Colonic mucosa (tissue), 4 donors: ENCODE measurements at regions not wholly inside any gene's neighbourhood (a gene's known extent, or its start where the extent isn't known, plus 50 kb on each side); places are given as distances from the start of the nearest gene placed in this dataset.
"Not testable (repeated sequence)": the region's sequence is repeated elsewhere in the genome, so short reads cannot be mapped to it uniquely, and the experiment has no call there.

Experiments used
- DNase-seq: peaks from one replicate; pipeline ENCODE4 v3.0.0-alpha.2; 2020
- H3K27ac ChIP-seq: fragments of 200-600 bp; one replicate; pipeline ENCODE4 v1.8.0; 2021
- H3K27me3 ChIP-seq: fragments of 200-600 bp; one replicate; pipeline ENCODE4 v1.8.0; 2021
- H3K36me3 ChIP-seq: fragments of 200-600 bp; one replicate; pipeline ENCODE4 v1.8.0; 2021
- H3K4me1 ChIP-seq: fragments of 200-600 bp; one replicate; pipeline ENCODE4 v1.8.0; 2021; ENCODE audit warnings: mild to moderate bottlenecking
- H3K4me3 ChIP-seq: fragments of 200-600 bp; one replicate; pipeline ENCODE4 v1.8.0; 2021
- H3K9ac ChIP-seq, 2 donors: one replicate each; pipeline ENCODE4 v1.7.0; 2013; ENCODE audit warnings: control low read depth in 2 of 2, low read depth in 2 of 2, low read length in 2 of 2
- H3K9me3 ChIP-seq: fragments of 200-600 bp; one replicate; pipeline ENCODE4 v1.8.0; 2021
- intact Hi-C: fragments of 100-400 bp; cut with DNase I; formaldehyde crosslinking; loops from one replicate; pipeline ENCODE4 v1.14.1; 2022
- TF ChIP-seq, protein P1 (sequence below): fragments of 200-600 bp; IDR thresholded peaks from one replicate; pipeline ENCODE4 v1.8.0; 2022; ENCODE audit warnings: antibody characterized with exemption, mild to moderate bottlenecking
- donor health status: healthy.
- donor health status: DM: no; HTN: no; CAD: no.
- donor health status: DM: no; HTN: no; CAD: no.

DNA sequence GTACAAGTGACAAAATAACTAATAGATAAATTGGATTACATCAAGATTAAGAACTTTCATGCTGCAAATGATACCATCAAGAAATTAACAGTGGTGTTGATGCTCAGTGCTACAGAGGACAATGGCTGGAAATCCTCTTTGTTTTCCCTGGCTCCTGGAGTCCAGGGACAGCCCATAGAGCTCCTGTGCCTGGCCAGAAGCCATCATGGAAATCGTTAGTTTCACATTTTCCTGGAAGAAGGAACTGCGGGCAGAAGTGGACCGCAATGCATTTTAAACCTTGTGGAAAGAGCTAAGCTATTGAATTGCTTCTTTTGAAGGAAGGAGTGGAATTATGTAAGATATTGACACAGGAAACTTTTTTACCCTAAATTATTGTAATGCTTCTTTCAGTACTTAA is 276.0 kb downstream of the GJA1 start:
- intact Hi-C loops: no loop called here
- no peak for DNase-seq

DNA sequence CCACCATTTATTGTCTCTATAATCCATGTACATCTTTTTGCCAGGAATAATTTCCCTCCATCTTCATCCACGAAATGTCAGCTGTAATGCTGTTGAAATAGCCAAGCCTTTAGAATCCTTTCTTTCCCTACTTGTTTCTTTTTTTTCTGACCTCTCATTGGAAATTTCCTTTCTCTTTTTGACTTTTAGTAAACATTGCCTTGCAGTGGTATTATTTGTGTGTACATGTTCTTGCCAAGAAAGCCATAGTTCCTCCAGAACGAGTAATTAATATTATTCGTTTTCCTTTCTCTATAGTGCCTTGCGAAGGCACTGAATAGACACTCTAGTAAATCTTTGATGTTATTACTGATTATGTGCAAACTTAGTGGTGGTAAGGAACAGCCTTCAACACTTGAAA is 282.2 kb downstream of the GJA1 start:
- H3K4me1 ChIP-seq: no peaks in the 10 kb centered on the region
- DNase-seq: no peak
- H3K27me3 ChIP-seq: no peaks in the 10 kb centered on the region
- no peaks in the 10 kb centered on the region for H3K36me3 ChIP-seq
- H3K9me3 ChIP-seq: no peaks in the 10 kb centered on the region
- no peak overlapping the region for H3K4me3 ChIP-seq
- intact Hi-C loops: no loop called here
- TF ChIP-seq, protein P1, sequence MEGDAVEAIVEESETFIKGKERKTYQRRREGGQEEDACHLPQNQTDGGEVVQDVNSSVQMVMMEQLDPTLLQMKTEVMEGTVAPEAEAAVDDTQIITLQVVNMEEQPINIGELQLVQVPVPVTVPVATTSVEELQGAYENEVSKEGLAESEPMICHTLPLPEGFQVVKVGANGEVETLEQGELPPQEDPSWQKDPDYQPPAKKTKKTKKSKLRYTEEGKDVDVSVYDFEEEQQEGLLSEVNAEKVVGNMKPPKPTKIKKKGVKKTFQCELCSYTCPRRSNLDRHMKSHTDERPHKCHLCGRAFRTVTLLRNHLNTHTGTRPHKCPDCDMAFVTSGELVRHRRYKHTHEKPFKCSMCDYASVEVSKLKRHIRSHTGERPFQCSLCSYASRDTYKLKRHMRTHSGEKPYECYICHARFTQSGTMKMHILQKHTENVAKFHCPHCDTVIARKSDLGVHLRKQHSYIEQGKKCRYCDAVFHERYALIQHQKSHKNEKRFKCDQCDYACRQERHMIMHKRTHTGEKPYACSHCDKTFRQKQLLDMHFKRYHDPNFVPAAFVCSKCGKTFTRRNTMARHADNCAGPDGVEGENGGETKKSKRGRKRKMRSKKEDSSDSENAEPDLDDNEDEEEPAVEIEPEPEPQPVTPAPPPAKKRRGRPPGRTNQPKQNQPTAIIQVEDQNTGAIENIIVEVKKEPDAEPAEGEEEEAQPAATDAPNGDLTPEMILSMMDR: no peak
- no peak overlapping the region for H3K9ac ChIP-seq
- no peak overlapping the region for H3K27ac ChIP-seq

More for the DNA sequence above, 276.0 kb downstream of the GJA1 start:
- H3K9ac ChIP-seq: no peak overlapping the region
- no peaks in the 10 kb centered on the region for H3K27me3 ChIP-seq
- H3K36me3 ChIP-seq: no peaks in the 10 kb centered on the region
- H3K4me3 ChIP-seq: no peak overlapping the region
- no peak overlapping the region for H3K27ac ChIP-seq
- no peaks in the 10 kb centered on the region for H3K9me3 ChIP-seq
- TF ChIP-seq, protein P1: no peak
- no peaks in the 10 kb centered on the region for H3K4me1 ChIP-seq

DNA sequence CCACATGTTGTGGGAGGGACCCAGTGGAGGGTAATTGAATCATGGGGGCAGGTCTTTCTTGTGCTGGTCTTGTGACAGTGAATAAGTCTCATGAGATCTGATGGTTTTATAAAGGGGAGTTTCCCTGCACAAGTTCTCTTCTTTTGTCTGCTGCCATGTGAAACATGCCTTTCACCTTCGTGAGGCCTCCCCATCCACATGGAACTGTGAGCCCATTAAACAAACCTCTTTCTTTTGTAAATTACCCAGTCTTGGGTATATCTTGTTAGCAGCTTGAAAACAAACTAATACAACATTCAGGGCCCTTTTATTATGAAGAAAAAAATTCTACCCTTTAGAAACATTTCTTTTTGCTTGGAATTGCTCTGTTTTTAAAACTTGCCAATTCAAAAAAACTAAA is 285.4 kb downstream of the GJA1 start:
- H3K9ac ChIP-seq, DNase-seq, intact Hi-C loops, H3K36me3 ChIP-seq, H3K4me1 ChIP-seq, H3K9me3 ChIP-seq, H3K4me3 ChIP-seq, H3K27ac ChIP-seq, H3K27me3 ChIP-seq: not testable (repeated sequence)

DNA sequence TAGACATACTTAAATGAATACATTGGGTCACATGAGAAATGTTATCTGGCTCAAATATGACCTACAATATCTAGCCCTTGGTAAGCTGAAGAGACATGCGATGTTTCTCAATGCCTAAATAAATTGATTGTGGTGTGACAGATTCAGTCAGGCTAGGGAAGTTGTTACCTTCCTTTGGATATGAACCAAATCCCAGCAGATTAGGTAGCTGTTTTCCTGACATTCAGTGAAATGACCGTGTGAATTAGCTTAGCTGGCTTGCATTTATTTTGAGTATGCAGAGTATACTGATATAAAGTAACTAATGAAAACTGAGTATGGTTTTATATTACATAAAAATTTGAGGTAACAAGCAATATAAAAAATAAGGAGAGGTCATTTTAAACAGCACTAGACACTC is 288.2 kb downstream of the GJA1 start:
- Histone ChIP-seq H3K9ac (no peak overlapping the region), H3K27me3 (no peaks in the 10 kb centered on the region), H3K4me3 (no peak overlapping the region), H3K4me1 (no peaks in the 10 kb centered on the region), H3K27ac (no peak overlapping the region), H3K36me3 (no peaks in the 10 kb centered on the region), H3K9me3 (no peaks in the 10 kb centered on the region)
- DNase-seq: no peak
- intact Hi-C loops: no loop called here
- TF ChIP-seq, protein P1: no peak

DNA sequence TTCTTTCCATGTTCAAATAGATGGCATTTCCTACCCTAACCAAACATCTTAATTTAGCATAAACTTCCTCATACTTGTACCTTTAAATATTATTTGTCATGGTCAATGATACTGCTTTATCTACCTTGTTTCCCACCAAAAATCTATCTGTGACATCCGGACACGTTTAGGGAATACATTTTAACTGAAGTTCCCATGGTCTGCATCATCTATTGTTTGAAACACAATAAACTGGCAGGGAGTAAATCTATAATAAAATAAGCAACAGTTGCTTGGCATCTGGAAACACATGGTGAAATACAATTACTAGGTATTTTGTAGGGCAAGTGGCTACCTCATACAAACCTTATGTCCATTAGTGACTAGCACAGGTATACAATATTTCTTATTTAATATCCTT is 289.1 kb downstream of the GJA1 start:
- intact Hi-C loops: no loop called here
- Histone ChIP-seq H3K9ac (no peak overlapping the region), H3K27me3 (no peaks in the 10 kb centered on the region), H3K4me1 (no peaks in the 10 kb centered on the region), H3K27ac (no peak overlapping the region), H3K4me3 (no peak overlapping the region), H3K36me3 (no peaks in the 10 kb centered on the region), H3K9me3 (no peaks in the 10 kb centered on the region)
- TF ChIP-seq, protein P1: no peak
- DNase-seq: no peak

DNA sequence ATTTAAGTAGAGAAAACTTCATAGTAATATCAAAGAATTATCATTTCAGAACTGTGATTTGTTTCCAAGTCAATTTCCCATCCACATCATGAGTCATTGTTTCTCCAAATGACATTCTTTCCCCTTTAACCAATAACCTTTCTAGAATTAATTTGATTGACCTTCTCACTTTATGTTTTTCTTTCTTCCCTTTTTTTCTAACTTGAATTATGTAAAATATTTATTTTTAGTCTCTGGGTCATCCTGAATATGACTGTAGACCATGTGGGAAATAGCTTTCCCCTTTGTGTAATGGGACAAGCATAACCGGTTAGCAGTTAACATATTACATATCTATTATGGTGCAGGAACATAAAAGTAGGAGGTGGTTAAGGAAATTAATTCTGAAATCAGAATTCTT is 291.1 kb downstream of the GJA1 start:
- no peaks in the 10 kb centered on the region for H3K9me3 ChIP-seq
- no peak overlapping the region for H3K27ac ChIP-seq
- H3K4me1 ChIP-seq: no peaks in the 10 kb centered on the region
- no peak for DNase-seq
- no peaks in the 10 kb centered on the region for H3K36me3 ChIP-seq
- TF ChIP-seq, protein P1: no peak
- no peaks in the 10 kb centered on the region for H3K27me3 ChIP-seq
- no peak overlapping the region for H3K4me3 ChIP-seq
- no peak overlapping the region for H3K9ac ChIP-seq
- intact Hi-C loops: no loop called here
